HFF-Myc (cell line): ENCODE measurements at regions not wholly inside any gene's neighbourhood (a gene's known extent, or its start where the extent isn't known, plus 50 kb on each side); places are given as distances from the start of the nearest gene placed in this dataset.
"Not testable (repeated sequence)": the region's sequence is repeated elsewhere in the genome, so short reads cannot be mapped to it uniquely, and the experiment has no call there.

ENCODE experiments used
- DNase-seq: peaks from one replicate; pipeline ENCODE4 v3.0.0-alpha.2; 2011; ENCODE audit warnings: low read depth; ENCODE audit errors: extremely low read depth
- H3K4me3 ChIP-seq: replicated peaks from 2 replicates; pipeline ENCODE4 v1.5.1; 2011; ENCODE audit warnings: low read depth, mild to moderate bottlenecking, control low read depth, low read length
- CTCF ChIP-seq: IDR thresholded peaks from 2 replicates; pipeline ENCODE4 v1.5.1; 2012; ENCODE audit warnings: mild to moderate bottlenecking, low read depth, low read length, control low read depth; ENCODE audit errors: missing control alignments

GRCh38 chr10:51005551-51005950 lies 68.7 kb upstream of the PRKG1 start:
- no peak for TF ChIP-seq CTCF
- no peak for DNase-seq
- no peak overlapping the region for H3K4me3 ChIP-seq

DNA sequence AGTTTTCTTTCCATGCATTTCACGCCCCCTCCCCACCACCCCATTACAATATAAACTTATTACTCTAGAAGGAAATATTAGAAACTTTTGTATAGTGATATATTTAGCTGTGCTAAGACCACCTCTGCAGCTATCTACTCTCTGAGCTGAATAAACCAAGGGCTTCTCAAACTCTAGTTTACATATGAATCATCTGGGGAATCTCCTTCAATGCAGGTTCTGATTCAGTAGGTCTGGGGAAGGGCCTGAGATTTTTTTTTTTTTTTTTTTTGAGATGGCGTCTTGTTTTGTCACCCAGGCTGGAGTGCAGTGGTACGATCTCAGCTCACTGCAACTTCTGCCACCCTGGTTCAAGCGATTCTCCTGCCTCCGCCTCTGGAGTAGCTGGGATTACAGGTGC lies 67.6 kb upstream of the PRKG1 start:
- H3K4me3 ChIP-seq, result no peak overlapping the region
- TF ChIP-seq CTCF, result no peak
- DNase-seq, result no peak

DNA sequence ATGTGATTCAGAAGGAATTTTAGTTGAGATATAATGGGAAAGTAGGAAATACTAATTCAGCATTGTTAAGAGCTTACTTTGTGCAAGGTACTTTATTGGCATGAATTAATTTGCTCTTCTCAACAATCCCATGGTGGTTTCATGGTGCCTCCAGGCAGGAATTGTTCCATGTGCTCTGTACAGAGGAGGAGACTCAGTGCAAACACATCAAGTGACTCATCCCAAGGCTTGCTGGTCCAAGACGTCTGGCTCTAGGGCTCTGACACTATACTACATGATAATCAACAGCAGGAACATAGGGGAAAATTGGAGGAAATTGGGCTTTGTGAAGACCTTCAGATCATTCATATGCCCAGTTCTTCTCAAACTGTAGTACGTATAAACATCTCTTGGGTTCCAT lies 66.5 kb upstream of the PRKG1 start:
- no peak overlapping the region for H3K4me3 ChIP-seq
- DNase-seq, result no peak
- TF ChIP-seq CTCF, result no peak

GRCh38 chr10:51008346-51008745 lies 65.9 kb upstream of the PRKG1 start:
- DNase-seq, result no peak
- no peak overlapping the region for H3K4me3 ChIP-seq
- no peak for TF ChIP-seq CTCF

- no peak overlapping the region for H3K4me3 ChIP-seq
- TF ChIP-seq CTCF, result peak; percentile 74
- DNase-seq, result no peak
These were observed 63.3 kb upstream of the PRKG1 start for GRCh38 chr10:51010977-51011376.

- TF ChIP-seq CTCF, result no peak
- no peak for DNase-seq
- no peak overlapping the region for H3K4me3 ChIP-seq
These were observed 62.2 kb upstream of the PRKG1 start for GRCh38 chr10:51012073-51012472.

DNA sequence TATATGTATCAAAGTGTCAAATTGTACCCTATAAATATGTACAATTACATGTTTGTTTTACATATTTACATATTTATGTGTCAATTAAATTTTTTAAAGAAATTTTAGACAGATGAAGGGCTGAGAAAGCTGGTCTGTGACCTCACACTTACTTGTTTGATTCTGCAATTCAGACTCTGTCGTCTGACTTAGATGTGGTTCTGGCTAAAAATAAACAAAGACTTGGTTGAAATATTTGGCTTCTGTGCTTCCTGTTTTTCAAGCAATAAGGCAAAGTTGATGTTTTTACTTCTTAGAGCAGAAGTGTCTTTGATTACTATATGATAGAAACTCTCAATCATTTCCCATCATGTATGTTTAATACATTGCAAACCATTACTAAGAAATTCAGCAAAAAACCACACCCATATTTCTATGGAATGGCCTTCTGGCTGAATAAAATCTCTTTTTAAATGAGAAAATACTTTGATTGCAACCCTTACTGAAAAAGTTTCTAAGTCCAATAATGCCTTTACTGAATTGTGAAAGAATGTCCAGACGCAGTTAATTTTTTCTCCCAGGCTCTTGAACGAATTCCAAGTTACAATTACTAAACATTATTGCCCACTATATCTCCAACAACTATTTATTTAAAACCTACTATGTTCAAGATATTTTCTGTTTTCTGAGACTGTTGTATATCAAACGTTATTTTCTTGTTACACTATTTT lies 59.5 kb upstream of the PRKG1 start:
- no peak for TF ChIP-seq CTCF
- no peak overlapping the region for H3K4me3 ChIP-seq
- no peak for DNase-seq

DNA sequence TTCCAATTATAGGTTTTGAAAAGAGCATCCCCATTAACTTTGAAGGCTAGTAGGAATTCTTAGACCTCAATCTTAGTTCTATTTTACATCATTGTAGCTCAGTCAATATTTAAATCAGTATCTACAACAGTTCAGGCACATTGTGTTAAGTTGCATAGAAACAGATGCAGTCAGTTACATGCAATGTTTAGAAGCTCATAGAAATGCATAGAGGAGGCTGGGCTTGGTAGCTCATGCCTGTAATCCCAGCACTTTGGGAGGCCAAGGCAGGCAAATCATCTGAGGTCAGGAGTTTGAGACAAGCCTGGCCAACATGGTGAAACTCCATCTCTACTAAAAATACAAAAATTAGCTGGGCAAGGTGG lies 58.9 kb upstream of the PRKG1 start:
- not testable (repeated sequence) for DNase-seq

More for the DNA sequence above, 58.9 kb upstream of the PRKG1 start:
- not testable (repeated sequence) for H3K4me3 ChIP-seq
